ENCODE measurements at regions not wholly inside any gene's neighbourhood (a gene's known extent, or its start where the extent isn't known, plus 50 kb on each side); places are given as distances from the start of the nearest gene placed in this dataset.

- TF ChIP-seq CTCF (IDR thresholded peaks at IDR 0.05) (no peak), POLR2A (IDR thresholded peaks at IDR 0.05) (no peak)
Measured at GRCh38 chr18:40631319-40631718, 1323.7 kb upstream of the PIK3C3 start.
